Fibroblast of lung (primary cell): ENCODE measurements at regions not wholly inside any gene's neighbourhood (a gene's known extent, or its start where the extent isn't known, plus 50 kb on each side); places are given as distances from the start of the nearest gene placed in this dataset.

Experiments
- DNase-seq, 2 donors: peaks; one replicate each; pipeline versions ENCODE4 v3.0.0 to v3.0.0-alpha.2; 2010; ENCODE audit warnings: low read depth in 2 of 2
- H2AFZ ChIP-seq: 2 replicates; pipeline ENCODE4 v1.5.1; 2012; ENCODE audit warnings: low read length, control low read depth, inconsistent platforms
- H3K27ac ChIP-seq: 2 replicates; pipeline ENCODE4 v1.5.1; 2011; ENCODE audit warnings: low read length, control low read depth; ENCODE audit not compliant: insufficient read depth
- H3K27me3 ChIP-seq: 2 replicates; pipeline ENCODE4 v1.5.1; 2011; ENCODE audit warnings: mild to moderate bottlenecking, low read length; ENCODE audit not compliant: control insufficient read depth, insufficient read depth
- H3K36me3 ChIP-seq: 2 replicates; pipeline ENCODE4 v1.5.1; 2011; ENCODE audit warnings: low read length; ENCODE audit not compliant: control insufficient read depth, insufficient read depth
- H3K4me1 ChIP-seq: 2 replicates; pipeline ENCODE4 v1.5.1; 2011; ENCODE audit warnings: low read length; ENCODE audit not compliant: control insufficient read depth, insufficient read depth; ENCODE audit errors: extremely low read depth
- H3K4me2 ChIP-seq: 2 replicates; pipeline ENCODE4 v1.5.1; 2011; ENCODE audit warnings: low read length, control low read depth; ENCODE audit not compliant: insufficient read depth; ENCODE audit errors: extremely low read depth
- H3K4me3 ChIP-seq, 4 experiments: fragments of 200-600 bp in 1 of 4; sonication (generic) in 1 of 4; replicated peaks in 1 of 4; 2 replicates each; pipeline ENCODE4 v1.5.1; 2011 to 2016; ENCODE audit warnings: low read length in 4 of 4, low read depth in 3 of 4, mild to moderate bottlenecking in 3 of 4, control low read depth in 2 of 4, inconsistent platforms in 1 of 4, mixed read lengths in 1 of 4; ENCODE audit not compliant: insufficient read depth in 1 of 4; ENCODE audit errors: control extremely low read depth in 1 of 4
- H3K79me2 ChIP-seq: 2 replicates; pipeline ENCODE4 v1.5.1; 2012; ENCODE audit warnings: mild to moderate bottlenecking, low read length, inconsistent platforms; ENCODE audit not compliant: control insufficient read depth, insufficient read depth
- H3K9ac ChIP-seq: 2 replicates; pipeline ENCODE4 v1.5.1; 2011; ENCODE audit warnings: mild to moderate bottlenecking, low read length, control low read depth; ENCODE audit not compliant: insufficient read depth
- H3K9me3 ChIP-seq: 2 replicates; pipeline ENCODE4 v1.5.1; 2012; ENCODE audit warnings: low read depth, low read length; ENCODE audit not compliant: control insufficient read depth, insufficient read depth
- H4K20me1 ChIP-seq: 2 replicates; pipeline ENCODE4 v1.5.1; 2011; ENCODE audit warnings: low read length; ENCODE audit not compliant: control insufficient read depth, insufficient read depth; ENCODE audit errors: extremely low read depth
- CTCF ChIP-seq, 2 donors: IDR thresholded peaks in 1 of 2; conservative IDR thresholded peaks in 1 of 2; 1 replicate in 1 of 2; 2 replicates in 1 of 2; pipeline ENCODE4 v1.5.1; 2011 to 2012; ENCODE audit warnings: low read length in 2 of 2, control low read depth in 1 of 2, inconsistent platforms in 1 of 2, low read depth in 1 of 2, mild to moderate bottlenecking in 1 of 2
- EZH2 ChIP-seq: IDR thresholded peaks from 2 replicates; pipeline ENCODE4 v1.5.1; 2012; ENCODE audit warnings: low read length, control low read depth, mild to moderate bottlenecking; ENCODE audit errors: missing control alignments

DNA sequence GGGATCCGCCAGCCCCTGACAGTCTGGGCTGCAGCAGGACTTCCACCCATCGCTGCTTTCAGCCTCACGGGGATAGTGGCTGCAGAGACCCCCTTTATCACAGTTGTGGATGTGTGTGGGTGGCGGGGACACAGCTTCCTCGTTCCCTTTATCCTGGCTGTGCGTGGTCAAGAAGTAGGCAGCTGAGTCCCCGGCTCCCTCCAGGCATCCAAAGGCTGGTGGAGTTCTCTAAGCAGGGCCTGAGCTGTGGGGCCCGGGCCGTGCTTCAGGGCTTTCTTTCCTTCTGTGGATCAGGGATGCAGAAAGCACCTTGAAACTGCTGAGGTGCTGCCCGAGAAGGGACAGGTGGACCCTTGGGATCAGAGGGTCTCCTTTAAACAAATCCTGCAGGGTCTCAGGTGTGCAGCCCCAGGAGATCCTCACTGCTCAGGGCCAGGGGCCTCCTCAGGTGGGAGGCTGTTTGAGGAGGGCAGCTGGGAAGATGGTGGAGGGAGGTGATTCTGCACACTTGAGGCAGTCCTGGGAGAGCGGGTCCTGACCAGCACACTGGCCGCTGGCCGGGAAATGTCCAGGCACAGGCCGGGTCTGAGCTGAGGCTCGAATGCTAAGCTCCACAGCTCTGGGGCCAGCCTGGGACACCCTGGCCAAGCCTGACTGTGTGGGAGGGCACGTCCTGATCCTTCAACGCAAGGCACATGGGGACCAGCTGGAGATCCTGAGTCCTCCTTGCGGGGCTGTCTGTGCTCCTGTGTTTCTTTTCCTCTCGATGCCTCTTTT is 1024.3 kb downstream of the BRD1 start:
- TF ChIP-seq EZH2 = no peak
- no peak for TF ChIP-seq CTCF (conservative IDR thresholded peaks at IDR 0.05 in 1 of 2, IDR thresholded peaks at IDR 0.05 in 1 of 2; ENCODE audit: low read depth in 1 of 2, low read length in 2 of 2)
- no peaks in the 10 kb centered on the region for H3K27me3 ChIP-seq
- no peak overlapping the region for H3K27ac ChIP-seq
- H4K20me1 ChIP-seq = no peaks in the 10 kb centered on the region
- no peak overlapping the region for H2AFZ ChIP-seq
- no peak overlapping the region for H3K4me2 ChIP-seq
- no peaks in the 10 kb centered on the region for H3K79me2 ChIP-seq
- H3K4me3 ChIP-seq = no peak overlapping the region
- no peaks in the 10 kb centered on the region for H3K36me3 ChIP-seq
- no peaks in the 10 kb centered on the region for H3K4me1 ChIP-seq
- no peak for DNase-seq
- no peak overlapping the region for H3K9ac ChIP-seq
- H3K9me3 ChIP-seq = peaks cover 3% of the 10 kb centered on the region

DNA sequence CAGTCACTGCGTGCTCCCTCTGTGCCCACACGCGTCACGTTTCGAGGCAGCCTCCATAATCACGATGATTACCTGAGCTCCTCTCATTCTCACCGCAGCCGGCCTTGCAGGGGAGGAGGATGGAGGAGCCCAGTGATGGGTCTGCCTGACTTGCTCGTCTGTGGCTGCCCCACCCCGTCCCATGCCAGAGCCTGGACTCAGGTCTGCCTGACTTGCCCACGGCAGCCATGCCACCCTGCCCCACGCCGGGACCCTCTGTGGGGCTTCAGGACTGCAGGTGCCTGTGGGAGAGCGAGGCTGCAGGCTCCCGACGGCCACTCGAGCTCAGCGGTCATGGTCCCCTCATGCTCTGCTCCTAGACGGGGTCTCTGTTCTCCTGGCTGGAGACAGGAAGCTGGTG is 1025.1 kb downstream of the BRD1 start:
- Histone ChIP-seq H3K36me3 (no peaks in the 10 kb centered on the region), H4K20me1 (no peaks in the 10 kb centered on the region), H3K9ac (no peak overlapping the region), H2AFZ (no peak overlapping the region), H3K79me2 (no peaks in the 10 kb centered on the region), H3K27me3 (no peaks in the 10 kb centered on the region), H3K9me3 (peaks cover 3% of the 10 kb centered on the region), H3K27ac (no peak overlapping the region), H3K4me2 (no peak overlapping the region), H3K4me1 (no peaks in the 10 kb centered on the region), H3K4me3 (no peak overlapping the region)
- TF ChIP-seq CTCF (conservative IDR thresholded peaks at IDR 0.05 in 1 of 2, IDR thresholded peaks at IDR 0.05 in 1 of 2; ENCODE audit: low read depth in 1 of 2, low read length in 2 of 2) (no peak), EZH2 (no peak)
- DNase-seq = no peak

DNA sequence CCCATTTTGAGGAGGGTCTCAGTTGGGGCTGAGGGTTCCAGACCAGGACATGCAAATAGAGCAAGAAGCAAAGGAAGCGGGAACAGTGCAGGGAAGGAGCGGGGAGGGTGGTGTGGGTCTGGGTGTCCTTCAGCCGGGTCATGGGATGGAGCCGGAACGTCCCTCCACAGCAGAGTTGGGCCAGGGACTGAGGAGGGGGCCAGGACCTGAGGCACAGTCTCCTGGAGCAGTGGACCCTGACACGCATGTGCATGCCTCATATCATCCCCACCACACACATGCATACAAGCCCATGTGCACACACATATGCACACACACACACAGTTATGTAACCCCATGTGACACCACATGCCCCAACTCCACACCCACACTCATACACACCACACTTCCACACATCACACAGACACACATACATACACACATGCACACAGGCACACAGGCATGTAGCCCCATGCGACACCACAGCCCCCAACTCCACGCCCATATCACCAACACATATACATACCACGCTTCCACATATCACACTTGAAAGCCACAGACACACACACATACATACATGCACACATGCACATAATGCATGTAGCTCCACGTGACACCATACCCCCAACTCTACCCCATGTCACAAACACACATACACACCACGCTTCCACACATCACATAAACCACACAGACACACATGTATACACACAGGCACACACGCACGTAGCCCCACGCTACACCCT is 1026.6 kb downstream of the BRD1 start:
- no peak overlapping the region for H3K9ac ChIP-seq
- peaks cover 3% of the 10 kb centered on the region for H3K9me3 ChIP-seq
- DNase-seq = no peak
- no peak overlapping the region for H3K4me2 ChIP-seq
- no peaks in the 10 kb centered on the region for H3K4me1 ChIP-seq
- no peak for TF ChIP-seq EZH2
- TF ChIP-seq CTCF (conservative IDR thresholded peaks at IDR 0.05 in 1 of 2, IDR thresholded peaks at IDR 0.05 in 1 of 2; ENCODE audit: low read depth in 1 of 2, low read length in 2 of 2) = no peak
- no peaks in the 10 kb centered on the region for H3K27me3 ChIP-seq
- no peak overlapping the region for H3K4me3 ChIP-seq
- H3K27ac ChIP-seq = no peak overlapping the region
- no peak overlapping the region for H2AFZ ChIP-seq
- no peaks in the 10 kb centered on the region for H3K36me3 ChIP-seq
- H4K20me1 ChIP-seq = no peaks in the 10 kb centered on the region
- no peaks in the 10 kb centered on the region for H3K79me2 ChIP-seq
